SK-N-MC (cell line): ENCODE measurements at regions not wholly inside any gene's neighbourhood (a gene's known extent, or its start where the extent isn't known, plus 50 kb on each side); places are given as distances from the start of the nearest gene placed in this dataset.

ENCODE experiments used
- EZH2 ChIP-seq: fragments of 200-600 bp; sonication (generic); IDR thresholded peaks from one replicate; pipeline ENCODE4 v1.6.1; 2017; ENCODE audit warnings: antibody characterized with exemption
- POLR2AphosphoS5 ChIP-seq: IDR thresholded peaks from 2 replicates; pipeline ENCODE4 v1.6.1; 2012; ENCODE audit warnings: mild to moderate bottlenecking, low read depth, low read length, borderline replicate concordance

GRCh38 chr1:65493802-65494201 is 73.3 kb downstream of the LEPR start:
- TF ChIP-seq POLR2AphosphoS5 (no peak), EZH2 (no peak)
